Adrenal gland (tissue), 9 donors: ENCODE measurements at regions not wholly inside any gene's neighbourhood (a gene's known extent, or its start where the extent isn't known, plus 50 kb on each side); places are given as distances from the start of the nearest gene placed in this dataset.
A peak's percentile ranks its signal among the peaks of the same experiment; 100 is the strongest.

Experiments
- DNase-seq, 7 donors: peaks; one replicate each; pipeline ENCODE4 v3.0.0-alpha.2; 2019 to 2020
- H3K27ac ChIP-seq, 5 donors: fragments of 200-600 bp; sonication (generic) in 4 of 5; 1 replicate in 3 of 5; 2 replicates in 2 of 5; pipeline versions ENCODE4 v1.5.1 to v1.8.0; 2016 to 2020; ENCODE audit warnings: mild to moderate bottlenecking in 1 of 5
- H3K27me3 ChIP-seq: fragments of 200-600 bp; 2 replicates; pipeline ENCODE4 v1.8.0; 2021
- H3K36me3 ChIP-seq, 2 donors: fragments of 200-600 bp; replicated peaks in 1 of 2; 1 replicate in 1 of 2; 2 replicates in 1 of 2; pipeline versions ENCODE4 v1.5.1 to v1.8.0; 2018 to 2022
- H3K4me1 ChIP-seq, 2 donors: fragments of 200-600 bp; replicated peaks in 1 of 2; 1 replicate in 1 of 2; 2 replicates in 1 of 2; pipeline versions ENCODE4 v1.5.1 to v1.8.0; 2018 to 2021
- H3K4me3 ChIP-seq, 4 donors: fragments of 200-600 bp; sonication (generic) in 3 of 4; one replicate each; pipeline ENCODE4 v1.5.1; 2016 to 2018
- H3K9me3 ChIP-seq, 3 donors: fragments of 200-600 bp; sonication (generic) in 1 of 3; replicated peaks in 1 of 3; 1 replicate in 2 of 3; 2 replicates in 1 of 3; pipeline versions ENCODE4 v1.5.1 to v1.8.0; 2016 to 2021
- POLR2A ChIP-seq, 2 donors: fragments of 450-650 bp; IDR thresholded peaks; one replicate each; pipeline ENCODE4 v1.6.1; 2017; ENCODE audit warnings: antibody characterized with exemption in 2 of 2, mild to moderate bottlenecking in 2 of 2, moderate library complexity in 1 of 2
- WGBS, 4 donors: extraction: QIAGEN DNeasy Blood & Tissue Kit in 2 of 4; methylation state at CpG; one replicate each; pipeline versions ENCODE4 v1.1.5 to v1.1.7; 2013 to 2017; 5-methylcytosine and 5-hydroxymethylcytosine counted together
- intact Hi-C, 2 donors: fragments of 100-400 bp; cut with DNase I; formaldehyde crosslinking; loops; one replicate each; pipeline versions ENCODE4 v1.14.1 to v1.15.0; 2022 to 2023
- TF ChIP-seq, protein P1 (sequence below), 6 experiments: fragments of 450-650 bp in 4 of 6; fragments of 200-600 bp in 2 of 6; sonication (generic) in 1 of 6; IDR thresholded peaks; 1 replicate in 5 of 6; 2 replicates in 1 of 6; pipeline versions ENCODE4 v1.5.1 to v1.8.0; 2016 to 2021; ENCODE audit warnings: antibody characterized with exemption in 6 of 6, mild to moderate bottlenecking in 2 of 6, moderate library complexity in 1 of 6
- donor health status: healthy with polysubstance abuse.
- donor health status: Bipolar disorder and iron deficiency.
- donor health status: DM: yes; HTN: yes; CAD: no.
- donor health status: DM: no; HTN: no; CAD: no.
- donor health status: DM: no; HTN: no; CAD: no.

DNA sequence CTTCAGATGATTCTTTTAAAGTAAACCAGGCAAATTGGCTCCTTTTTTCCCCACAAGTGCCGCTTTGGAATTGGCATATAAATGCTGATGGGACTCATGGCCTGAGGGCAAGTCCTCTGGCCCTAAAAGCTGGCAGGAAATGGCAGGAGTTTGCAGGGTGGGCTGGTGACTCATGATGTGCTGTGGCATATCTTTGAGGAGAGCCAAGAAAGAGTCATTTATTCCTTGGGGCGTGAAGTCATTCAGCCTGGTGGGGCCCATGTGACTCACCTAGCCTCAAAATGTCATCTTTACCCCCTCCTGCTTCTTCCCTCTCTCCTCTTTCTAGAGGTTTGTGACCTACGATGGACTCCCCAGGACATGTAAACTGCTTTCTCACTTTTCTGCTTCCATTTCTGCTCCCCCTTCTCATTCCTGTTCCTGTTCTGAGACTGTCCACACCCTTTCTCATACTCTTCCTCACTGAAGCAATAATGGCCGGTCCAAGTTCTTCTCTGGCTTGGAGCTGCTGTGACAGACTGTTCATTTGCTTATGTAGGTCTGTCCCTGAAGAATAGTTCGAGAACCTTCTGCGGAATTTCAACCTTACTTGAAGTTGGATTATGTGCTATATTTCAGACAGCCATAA, 326.1 kb downstream of the SATB1 start:
- H3K27me3 ChIP-seq: no peaks in the 10 kb centered on the region
- DNase-seq: peak in 1 of 7 donors; percentile 12
- 78 to 85% (median 81%) methylated on average over 6 of the region's 6 CpGs for WGBS, 4 donors
- intact Hi-C loops: no loop called here
- no peaks in the 10 kb centered on the region for H3K36me3 ChIP-seq
- no peaks in the 10 kb centered on the region for H3K9me3 ChIP-seq
- no peak for TF ChIP-seq POLR2A (IDR thresholded peaks at IDR 0.05)
- TF ChIP-seq, protein P1, sequence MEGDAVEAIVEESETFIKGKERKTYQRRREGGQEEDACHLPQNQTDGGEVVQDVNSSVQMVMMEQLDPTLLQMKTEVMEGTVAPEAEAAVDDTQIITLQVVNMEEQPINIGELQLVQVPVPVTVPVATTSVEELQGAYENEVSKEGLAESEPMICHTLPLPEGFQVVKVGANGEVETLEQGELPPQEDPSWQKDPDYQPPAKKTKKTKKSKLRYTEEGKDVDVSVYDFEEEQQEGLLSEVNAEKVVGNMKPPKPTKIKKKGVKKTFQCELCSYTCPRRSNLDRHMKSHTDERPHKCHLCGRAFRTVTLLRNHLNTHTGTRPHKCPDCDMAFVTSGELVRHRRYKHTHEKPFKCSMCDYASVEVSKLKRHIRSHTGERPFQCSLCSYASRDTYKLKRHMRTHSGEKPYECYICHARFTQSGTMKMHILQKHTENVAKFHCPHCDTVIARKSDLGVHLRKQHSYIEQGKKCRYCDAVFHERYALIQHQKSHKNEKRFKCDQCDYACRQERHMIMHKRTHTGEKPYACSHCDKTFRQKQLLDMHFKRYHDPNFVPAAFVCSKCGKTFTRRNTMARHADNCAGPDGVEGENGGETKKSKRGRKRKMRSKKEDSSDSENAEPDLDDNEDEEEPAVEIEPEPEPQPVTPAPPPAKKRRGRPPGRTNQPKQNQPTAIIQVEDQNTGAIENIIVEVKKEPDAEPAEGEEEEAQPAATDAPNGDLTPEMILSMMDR (IDR thresholded peaks at IDR 0.05): no peak
- no peak overlapping the region for H3K4me3 ChIP-seq
- no peaks in the 10 kb centered on the region for H3K4me1 ChIP-seq
- H3K27ac ChIP-seq: no peak overlapping the region

DNA sequence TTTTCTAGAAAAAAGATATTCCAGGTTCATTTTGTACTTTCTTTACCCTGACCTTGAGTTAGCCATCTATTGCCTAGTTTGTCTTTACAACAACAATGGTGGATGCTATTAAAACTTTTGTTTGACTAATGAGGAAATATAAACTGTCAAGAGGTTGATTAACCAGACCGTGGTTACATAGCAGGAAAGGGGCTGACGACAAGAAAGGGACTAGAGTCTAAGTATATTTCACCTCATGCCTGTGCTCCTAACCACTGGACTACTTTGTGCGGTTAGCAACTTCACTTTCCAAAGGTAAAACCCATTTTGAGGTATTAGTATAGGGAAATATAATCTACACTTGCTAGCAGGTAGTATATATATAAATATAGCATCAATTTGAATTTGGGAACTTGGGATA, 327.1 kb downstream of the SATB1 start:
- no peaks in the 10 kb centered on the region for H3K36me3 ChIP-seq
- H3K4me3 ChIP-seq: no peak overlapping the region
- intact Hi-C loops: no loop called here
- TF ChIP-seq POLR2A (IDR thresholded peaks at IDR 0.05): no peak
- TF ChIP-seq, protein P1 (IDR thresholded peaks at IDR 0.05): no peak
- WGBS, 4 donors: 79 to 91% (median 82%) methylated on average over 3 of the region's 3 CpGs
- no peaks in the 10 kb centered on the region for H3K4me1 ChIP-seq
- DNase-seq: no peak
- H3K27me3 ChIP-seq: no peaks in the 10 kb centered on the region
- no peak overlapping the region for H3K27ac ChIP-seq
- H3K9me3 ChIP-seq: no peaks in the 10 kb centered on the region

DNA sequence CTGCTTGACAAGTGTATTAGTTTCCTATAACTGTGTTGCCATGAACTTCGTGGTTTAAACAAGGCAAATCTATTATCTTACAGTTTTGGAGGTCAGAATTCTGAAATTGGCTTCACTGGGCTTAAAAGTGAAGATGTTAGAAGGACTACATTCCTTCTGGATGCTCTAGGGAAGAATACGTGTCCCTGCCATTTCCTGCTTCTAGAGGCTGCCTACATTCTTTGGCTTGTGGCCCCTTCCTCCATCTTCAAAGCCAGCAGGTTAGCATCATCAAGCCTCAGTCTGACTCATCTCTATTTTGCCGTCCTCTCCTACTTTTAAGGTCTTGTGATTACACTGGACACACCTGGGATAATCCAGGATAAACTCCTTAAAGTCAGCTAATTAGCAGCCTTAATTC, 327.7 kb downstream of the SATB1 start:
- Histone ChIP-seq H3K4me1 (no peaks in the 10 kb centered on the region), H3K36me3 (no peaks in the 10 kb centered on the region), H3K27ac (no peak overlapping the region), H3K9me3 (no peaks in the 10 kb centered on the region), H3K4me3 (no peak overlapping the region), H3K27me3 (no peaks in the 10 kb centered on the region)
- WGBS, 4 donors: 85 to 92% (median 90%) methylated on average over 3 of the region's 3 CpGs
- DNase-seq: no peak
- intact Hi-C loops: no loop called here
- no peak for TF ChIP-seq POLR2A (IDR thresholded peaks at IDR 0.05)
- TF ChIP-seq, protein P1 (IDR thresholded peaks at IDR 0.05): no peak

DNA sequence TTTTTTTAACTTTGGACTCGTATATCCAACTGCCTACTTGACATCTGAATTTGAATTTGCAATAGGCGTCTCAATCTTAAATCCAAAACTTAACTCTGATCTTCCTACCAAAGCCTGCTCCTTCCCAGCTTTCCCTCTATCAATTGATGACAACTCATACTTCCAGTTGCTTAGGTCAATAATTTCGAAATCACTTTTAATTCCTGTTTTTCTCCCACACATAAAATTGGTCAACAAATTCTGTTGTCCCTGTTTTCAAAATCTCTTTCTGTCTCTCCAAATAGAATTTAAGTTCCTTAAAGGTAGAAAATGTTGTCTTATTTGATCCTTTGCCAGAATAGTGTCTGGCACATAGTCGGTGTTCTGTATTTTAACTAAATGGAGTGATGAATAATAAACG, 332.4 kb downstream of the SATB1 start:
- WGBS, 4 donors: 55 to 60% (median 58%) methylated on average over 5 of the region's 5 CpGs
- no peaks in the 10 kb centered on the region for H3K36me3 ChIP-seq
- no peaks in the 10 kb centered on the region for H3K4me1 ChIP-seq
- no peak overlapping the region for H3K27ac ChIP-seq
- intact Hi-C loops: no loop called here
- DNase-seq: no peak
- TF ChIP-seq, protein P1 (IDR thresholded peaks at IDR 0.05): no peak
- no peak for TF ChIP-seq POLR2A (IDR thresholded peaks at IDR 0.05)
- no peaks in the 10 kb centered on the region for H3K27me3 ChIP-seq
- no peak overlapping the region for H3K4me3 ChIP-seq
- H3K9me3 ChIP-seq: no peaks in the 10 kb centered on the region
